H1 (cell line): ENCODE measurements at regions not wholly inside any gene's neighbourhood (a gene's known extent, or its start where the extent isn't known, plus 50 kb on each side); places are given as distances from the start of the nearest gene placed in this dataset.

Source experiments
- CHD7 ChIP-seq: fragments of 300-600 bp; sonication (generic); IDR thresholded peaks from 2 replicates; pipeline ENCODE4 v1.7.1; 2012; ENCODE audit warnings: low read length, moderate library complexity, mild to moderate bottlenecking, inconsistent platforms; ENCODE audit not compliant: insufficient replicate concordance
- MAX ChIP-seq: IDR thresholded peaks from 2 replicates; pipeline ENCODE4 v1.6.1; 2012; ENCODE audit warnings: inconsistent platforms

DNA sequence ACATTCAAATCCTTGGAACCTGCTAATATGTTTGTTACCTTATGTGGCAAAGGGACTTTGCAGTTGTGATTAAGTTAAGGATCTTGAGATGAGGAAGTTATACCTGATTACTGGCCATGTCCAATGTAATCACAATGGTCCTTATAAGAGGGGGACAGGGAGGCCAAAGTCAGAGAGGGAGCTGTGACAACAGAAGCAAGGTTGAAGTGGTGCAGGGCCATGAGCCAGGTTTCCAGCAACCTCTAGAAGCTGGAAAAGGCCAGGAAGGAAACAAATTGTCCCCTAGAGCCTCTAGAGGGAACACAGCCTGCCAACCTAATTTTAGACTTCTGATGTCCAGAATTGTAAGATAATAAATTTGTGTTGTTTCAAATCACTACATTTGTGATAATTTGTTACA lies 334.7 kb upstream of the DACH1 start (continued):
- TF ChIP-seq MAX, result no peak
- TF ChIP-seq CHD7, result no peak
